ENCODE measurements at regions not wholly inside any gene's neighbourhood (a gene's known extent, or its start where the extent isn't known, plus 50 kb on each side); places are given as distances from the start of the nearest gene placed in this dataset.
"Not testable (repeated sequence)": the region's sequence is repeated elsewhere in the genome, so short reads cannot be mapped to it uniquely, and the experiment has no call there.

GRCh38 chr9:96054248-96054647 lies 178.8 kb downstream of the ERCC6L2 start:
- TF ChIP-seq CTCF, POLR2A (IDR thresholded peaks at IDR 0.05): not testable (repeated sequence)

All from body of pancreas (tissue), 4 donors.